GM06990 (cell line): ENCODE measurements at regions not wholly inside any gene's neighbourhood (a gene's known extent, or its start where the extent isn't known, plus 50 kb on each side); places are given as distances from the start of the nearest gene placed in this dataset.

Source experiments
- DNase-seq: peaks from one replicate; pipeline ENCODE4 v3.0.0-alpha.2; 2011; ENCODE audit not compliant: insufficient read length; ENCODE audit errors: extremely low read depth
- H3K27me3 ChIP-seq: replicated peaks from 2 replicates; pipeline ENCODE4 v1.6.0; 2011; ENCODE audit warnings: low read length; ENCODE audit not compliant: control insufficient read depth, insufficient read depth
- H3K36me3 ChIP-seq: 2 replicates; pipeline ENCODE4 v1.5.1; 2011; ENCODE audit warnings: low read length; ENCODE audit not compliant: control insufficient read depth, insufficient read depth
- H3K4me3 ChIP-seq: replicated peaks from 2 replicates; pipeline ENCODE4 v1.5.1; 2011; ENCODE audit warnings: low read depth, mild to moderate bottlenecking, control low read depth, low read length
- TF ChIP-seq, protein P1 (sequence below): IDR thresholded peaks from 2 replicates; pipeline ENCODE4 v1.5.1; 2011; ENCODE audit warnings: low read length, control low read depth, mild to moderate bottlenecking, inconsistent platforms; ENCODE audit not compliant: insufficient read depth, poor library complexity, severe bottlenecking

GRCh38 chr12:65754290-65754689 is 70.0 kb upstream of the HMGA2 start:
- Histone ChIP-seq H3K36me3 (no peaks in the 10 kb centered on the region), H3K27me3 (no peaks in the 10 kb centered on the region), H3K4me3 (no peak overlapping the region)
- TF ChIP-seq, protein P1, sequence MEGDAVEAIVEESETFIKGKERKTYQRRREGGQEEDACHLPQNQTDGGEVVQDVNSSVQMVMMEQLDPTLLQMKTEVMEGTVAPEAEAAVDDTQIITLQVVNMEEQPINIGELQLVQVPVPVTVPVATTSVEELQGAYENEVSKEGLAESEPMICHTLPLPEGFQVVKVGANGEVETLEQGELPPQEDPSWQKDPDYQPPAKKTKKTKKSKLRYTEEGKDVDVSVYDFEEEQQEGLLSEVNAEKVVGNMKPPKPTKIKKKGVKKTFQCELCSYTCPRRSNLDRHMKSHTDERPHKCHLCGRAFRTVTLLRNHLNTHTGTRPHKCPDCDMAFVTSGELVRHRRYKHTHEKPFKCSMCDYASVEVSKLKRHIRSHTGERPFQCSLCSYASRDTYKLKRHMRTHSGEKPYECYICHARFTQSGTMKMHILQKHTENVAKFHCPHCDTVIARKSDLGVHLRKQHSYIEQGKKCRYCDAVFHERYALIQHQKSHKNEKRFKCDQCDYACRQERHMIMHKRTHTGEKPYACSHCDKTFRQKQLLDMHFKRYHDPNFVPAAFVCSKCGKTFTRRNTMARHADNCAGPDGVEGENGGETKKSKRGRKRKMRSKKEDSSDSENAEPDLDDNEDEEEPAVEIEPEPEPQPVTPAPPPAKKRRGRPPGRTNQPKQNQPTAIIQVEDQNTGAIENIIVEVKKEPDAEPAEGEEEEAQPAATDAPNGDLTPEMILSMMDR: no peak
- DNase-seq: no peak

DNA sequence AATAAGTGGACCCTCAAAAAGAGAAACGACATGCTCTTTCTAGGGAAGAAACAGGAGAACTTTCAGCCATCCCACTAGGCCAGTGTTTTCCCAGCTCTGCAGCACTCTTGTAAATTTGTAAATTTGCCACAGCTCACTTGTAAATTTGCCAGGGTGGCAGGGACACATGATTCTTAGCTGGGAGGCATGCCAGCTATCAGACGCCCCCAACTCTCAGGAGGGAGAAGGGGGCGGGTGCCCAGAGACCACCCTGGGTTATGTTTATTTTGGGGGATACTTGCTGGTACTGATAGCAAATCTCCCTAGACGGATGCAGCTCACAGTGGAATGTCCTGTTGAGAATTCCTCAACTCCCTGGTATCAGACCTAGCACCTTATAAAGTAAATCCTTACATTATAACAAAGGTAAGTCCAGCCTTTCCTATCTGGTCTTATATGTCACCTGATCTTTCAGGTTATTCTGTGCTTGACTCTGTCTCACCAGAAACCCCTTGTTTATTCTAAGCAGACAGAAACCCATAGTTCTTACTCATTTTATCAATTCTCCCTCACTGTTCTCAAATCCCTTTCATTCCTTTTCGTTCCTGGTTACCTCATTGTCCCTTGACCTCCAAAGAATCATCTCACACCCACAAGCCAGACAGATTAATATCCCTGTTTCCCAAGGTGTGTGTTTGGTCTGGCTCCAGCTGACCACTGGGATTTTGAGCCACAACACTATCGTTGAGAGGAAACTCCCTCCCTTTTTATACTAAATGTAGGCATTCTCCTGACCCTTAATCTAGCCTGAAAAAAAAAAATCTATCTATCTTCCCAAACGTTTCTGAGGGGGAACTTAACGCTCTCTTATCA is 69.3 kb upstream of the HMGA2 start:
- TF ChIP-seq, protein P1: no peak
- no peak for DNase-seq

DNA sequence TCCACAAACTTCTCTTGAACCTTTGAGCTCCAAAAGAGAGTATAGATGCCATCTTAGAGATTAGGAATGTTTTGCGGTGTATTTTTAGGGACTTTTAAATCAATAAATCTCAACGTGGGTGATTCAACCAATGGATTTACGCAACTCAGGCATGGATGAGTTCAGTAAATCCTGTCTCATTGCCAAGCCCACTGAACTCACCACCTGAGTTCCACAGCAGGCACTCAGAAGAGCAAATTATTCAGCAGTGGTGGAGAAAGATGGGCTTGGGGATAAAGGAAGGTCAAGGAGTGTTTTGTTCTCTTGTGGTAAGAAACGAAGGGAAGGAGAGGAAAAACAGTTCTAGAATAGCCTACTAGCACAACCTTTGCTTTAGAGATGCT is 68.7 kb upstream of the HMGA2 start:
- no peaks in the 10 kb centered on the region for H3K36me3 ChIP-seq
- H3K4me3 ChIP-seq: no peak overlapping the region
- TF ChIP-seq, protein P1: no peak
- no peak for DNase-seq
- no peaks in the 10 kb centered on the region for H3K27me3 ChIP-seq

More for the DNA sequence above, 69.3 kb upstream of the HMGA2 start:
- H3K27me3 ChIP-seq: no peaks in the 10 kb centered on the region
- no peaks in the 10 kb centered on the region for H3K36me3 ChIP-seq
- no peak overlapping the region for H3K4me3 ChIP-seq

- H3K4me3 ChIP-seq: no peak overlapping the region
- no peak for DNase-seq
- TF ChIP-seq, protein P1: no peak
- no peaks in the 10 kb centered on the region for H3K27me3 ChIP-seq
- H3K36me3 ChIP-seq: no peaks in the 10 kb centered on the region
These were observed 68.0 kb upstream of the HMGA2 start for GRCh38 chr12:65756267-65756666.

DNA sequence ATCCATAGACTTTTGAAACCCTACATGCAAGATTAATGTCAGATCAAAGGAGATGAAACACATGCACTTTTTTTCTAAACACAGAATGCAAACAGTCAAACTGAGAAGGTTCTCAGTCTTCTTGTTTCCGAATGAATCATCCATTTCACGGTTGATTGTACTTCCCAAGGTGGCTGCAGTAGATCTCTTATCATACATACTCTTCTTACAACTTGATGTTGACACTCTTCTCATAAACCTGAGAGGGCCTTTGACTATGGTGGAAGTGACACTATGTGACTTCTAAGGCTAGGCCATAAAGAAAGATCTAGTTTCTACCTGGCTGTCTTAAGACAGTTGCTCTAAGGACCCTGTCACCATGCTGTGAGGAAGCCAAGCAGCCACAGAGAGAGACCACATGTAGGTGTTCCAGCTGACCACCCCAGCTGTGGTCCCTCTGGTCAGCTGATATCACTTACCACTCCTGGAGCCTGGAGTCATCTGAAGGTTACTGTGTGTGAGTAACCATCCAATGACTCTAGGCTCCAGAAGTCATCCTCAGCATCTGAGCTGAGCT is 67.2 kb upstream of the HMGA2 start:
- Histone ChIP-seq H3K4me3 (no peak overlapping the region), H3K36me3 (no peaks in the 10 kb centered on the region), H3K27me3 (no peaks in the 10 kb centered on the region)
- peak; percentile 58 for DNase-seq
- TF ChIP-seq, protein P1: no peak

GRCh38 chr12:65758401-65758800 is 65.9 kb upstream of the HMGA2 start:
- Histone ChIP-seq H3K4me3 (no peak overlapping the region), H3K36me3 (no peaks in the 10 kb centered on the region), H3K27me3 (no peaks in the 10 kb centered on the region)
- TF ChIP-seq, protein P1: no peak
- DNase-seq: no peak
